Adrenal gland (tissue), 5 donors: ENCODE measurements at regions not wholly inside any gene's neighbourhood (a gene's known extent, or its start where the extent isn't known, plus 50 kb on each side); places are given as distances from the start of the nearest gene placed in this dataset.

Experiments
- POLR2A ChIP-seq, 2 donors: fragments of 450-650 bp; IDR thresholded peaks; one replicate each; pipeline ENCODE4 v1.6.1; 2017; ENCODE audit warnings: antibody characterized with exemption in 2 of 2, mild to moderate bottlenecking in 2 of 2, moderate library complexity in 1 of 2
- TF ChIP-seq, protein P1 (sequence below), 6 experiments: fragments of 450-650 bp in 4 of 6; fragments of 200-600 bp in 2 of 6; sonication (generic) in 1 of 6; IDR thresholded peaks; 1 replicate in 5 of 6; 2 replicates in 1 of 6; pipeline versions ENCODE4 v1.5.1 to v1.8.0; 2016 to 2021; ENCODE audit warnings: antibody characterized with exemption in 6 of 6, mild to moderate bottlenecking in 2 of 6, moderate library complexity in 1 of 6
- donor health status: DM: no; HTN: no; CAD: no.

DNA sequence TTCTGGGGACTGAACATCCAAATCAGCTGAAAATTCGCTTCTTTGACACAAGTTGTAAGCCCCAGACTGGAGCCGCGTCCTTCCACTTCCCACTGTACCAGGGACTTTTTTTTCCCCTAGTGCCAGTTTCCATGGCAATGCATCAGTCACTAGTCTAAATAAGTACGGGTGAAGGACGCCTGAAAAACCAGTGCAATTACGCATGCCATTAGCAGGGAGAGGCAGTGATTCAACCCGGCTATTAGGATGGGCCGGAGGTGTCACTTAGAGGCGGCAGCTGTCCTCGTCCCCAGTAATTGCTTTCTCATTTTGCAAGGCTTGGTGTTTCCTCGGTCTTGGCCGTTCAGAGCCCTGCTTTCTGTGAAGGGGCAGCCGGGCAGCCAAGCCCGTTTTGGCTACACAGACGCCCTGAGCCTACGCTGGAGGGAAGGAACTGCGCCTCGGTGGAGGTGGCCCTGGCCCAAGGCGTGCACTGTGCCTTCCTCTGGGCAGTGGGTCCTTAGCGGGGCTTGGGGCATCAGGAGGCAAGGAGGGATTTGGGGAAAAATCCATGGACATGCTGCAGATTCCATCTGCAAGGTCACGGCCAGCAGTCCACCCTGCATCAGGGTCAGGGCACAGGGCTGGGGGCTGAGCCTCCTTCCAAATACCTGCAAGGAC, 319.7 kb downstream of the CTTN start:
- TF ChIP-seq, protein P1, sequence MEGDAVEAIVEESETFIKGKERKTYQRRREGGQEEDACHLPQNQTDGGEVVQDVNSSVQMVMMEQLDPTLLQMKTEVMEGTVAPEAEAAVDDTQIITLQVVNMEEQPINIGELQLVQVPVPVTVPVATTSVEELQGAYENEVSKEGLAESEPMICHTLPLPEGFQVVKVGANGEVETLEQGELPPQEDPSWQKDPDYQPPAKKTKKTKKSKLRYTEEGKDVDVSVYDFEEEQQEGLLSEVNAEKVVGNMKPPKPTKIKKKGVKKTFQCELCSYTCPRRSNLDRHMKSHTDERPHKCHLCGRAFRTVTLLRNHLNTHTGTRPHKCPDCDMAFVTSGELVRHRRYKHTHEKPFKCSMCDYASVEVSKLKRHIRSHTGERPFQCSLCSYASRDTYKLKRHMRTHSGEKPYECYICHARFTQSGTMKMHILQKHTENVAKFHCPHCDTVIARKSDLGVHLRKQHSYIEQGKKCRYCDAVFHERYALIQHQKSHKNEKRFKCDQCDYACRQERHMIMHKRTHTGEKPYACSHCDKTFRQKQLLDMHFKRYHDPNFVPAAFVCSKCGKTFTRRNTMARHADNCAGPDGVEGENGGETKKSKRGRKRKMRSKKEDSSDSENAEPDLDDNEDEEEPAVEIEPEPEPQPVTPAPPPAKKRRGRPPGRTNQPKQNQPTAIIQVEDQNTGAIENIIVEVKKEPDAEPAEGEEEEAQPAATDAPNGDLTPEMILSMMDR (IDR thresholded peaks at IDR 0.05) = no peak
- no peak for TF ChIP-seq POLR2A (IDR thresholded peaks at IDR 0.05)
